NCI-H2171 treated with DMSO at 0.1 percent for 48 hours (cell line): ENCODE measurements at regions not wholly inside any gene's neighbourhood (a gene's known extent, or its start where the extent isn't known, plus 50 kb on each side); places are given as distances from the start of the nearest gene placed in this dataset.
"Not testable (repeated sequence)": the region's sequence is repeated elsewhere in the genome, so short reads cannot be mapped to it uniquely, and the experiment has no call there.

Experiments used
- DNase-seq: peaks from one replicate; lab custom pipeline; 2025; lab: John Stamatoyannopoulos, UW

DNA sequence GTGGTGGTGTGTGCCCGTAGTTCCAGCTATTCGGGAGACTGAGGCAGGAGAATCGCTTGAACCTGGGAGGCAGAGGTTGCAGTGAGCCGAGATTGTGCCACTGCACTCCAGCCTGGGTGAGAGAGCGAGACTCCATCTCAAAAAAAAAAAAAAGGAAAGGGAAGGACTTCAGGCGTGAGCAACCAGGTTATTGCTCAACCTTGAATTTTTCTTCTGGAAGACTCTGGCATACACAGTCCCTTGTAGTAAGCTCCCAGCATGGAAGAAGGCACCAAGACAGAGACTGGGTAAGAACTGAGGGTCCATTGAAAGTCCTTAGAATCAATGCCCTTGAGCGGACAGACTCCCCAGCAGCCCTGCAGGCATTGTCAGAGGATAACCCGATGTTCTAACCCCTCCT lies 75.0 kb downstream of the C9orf50 start:
- DNase-seq = not testable (repeated sequence)

DNA sequence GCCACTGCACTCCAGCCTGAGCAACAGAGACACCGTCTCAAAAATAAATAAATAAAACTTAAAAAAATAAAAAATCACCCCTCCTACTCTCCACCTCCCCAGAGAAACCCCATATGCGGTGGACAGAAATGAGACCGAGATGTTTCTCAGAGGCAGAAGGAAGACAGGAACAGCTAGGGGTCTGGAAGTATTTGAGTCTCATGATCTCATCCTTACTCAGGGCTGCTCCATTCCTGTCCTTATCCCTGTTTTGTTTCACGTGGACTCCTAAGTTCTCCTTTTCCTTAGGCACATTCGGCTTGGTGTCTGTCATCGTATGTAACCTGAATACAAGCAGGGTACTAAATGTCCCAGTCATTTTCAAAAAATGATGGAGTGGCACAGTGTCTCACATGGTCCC lies 76.1 kb downstream of the C9orf50 start:
- no peak for DNase-seq

DNA sequence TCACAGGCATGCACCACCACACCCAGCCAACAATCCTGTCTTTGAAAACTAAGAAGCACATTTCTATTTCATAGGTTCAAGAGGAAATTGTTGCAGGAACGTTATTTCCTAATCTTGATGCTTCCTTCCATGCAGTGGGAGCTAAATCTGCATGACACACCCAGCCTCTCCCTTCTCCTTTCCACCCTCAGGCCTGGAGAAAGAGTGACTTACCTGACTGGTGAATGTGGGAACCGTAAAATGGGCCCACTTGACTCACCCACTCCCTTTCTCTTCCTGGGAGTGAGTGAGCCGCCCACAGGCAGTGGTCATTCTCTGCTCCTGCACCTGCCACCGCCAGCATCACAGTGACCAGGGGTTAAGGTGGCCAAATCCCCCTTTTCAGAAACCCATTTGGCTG lies 78.2 kb downstream of the C9orf50 start:
- no peak for DNase-seq

DNA sequence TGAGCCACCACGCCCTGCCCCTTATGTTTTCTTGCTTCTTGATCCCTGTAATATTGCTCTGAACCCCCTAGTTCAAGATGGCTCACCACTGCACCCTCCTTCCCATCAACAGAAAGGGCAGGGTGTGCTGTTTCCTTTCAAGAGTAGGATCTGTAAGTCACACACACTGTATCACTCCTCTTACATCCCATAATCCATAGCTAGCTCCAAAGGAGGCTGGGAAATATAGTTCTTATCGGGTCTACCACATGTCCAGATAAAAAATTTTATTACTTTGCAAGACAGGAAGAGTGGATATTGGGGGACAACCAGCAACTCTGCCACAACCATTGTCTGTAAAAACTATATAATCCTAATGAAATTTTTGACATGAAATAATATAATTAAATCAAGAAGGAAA lies 79.6 kb downstream of the C9orf50 start:
- DNase-seq = no peak

DNA sequence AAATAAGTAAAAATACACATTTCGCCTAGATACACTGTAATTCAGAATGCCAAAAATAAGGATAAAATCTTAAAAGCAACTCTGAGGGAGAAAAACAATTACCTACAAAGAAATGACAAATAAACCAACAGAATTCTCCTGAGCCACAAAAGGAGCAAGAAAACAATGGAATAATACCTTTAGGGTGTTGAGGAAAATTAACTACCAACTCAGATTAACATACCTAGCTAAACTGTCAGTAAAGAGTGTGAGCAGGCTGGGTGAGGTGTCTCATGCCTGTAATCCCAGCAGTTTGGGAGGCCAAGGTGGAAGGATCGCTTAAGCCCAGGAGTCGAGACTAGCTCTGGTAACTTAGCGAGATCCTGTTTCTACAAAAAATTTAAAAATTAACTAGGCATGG lies 81.5 kb downstream of the C9orf50 start:
- DNase-seq = no peak

GRCh38 chr9:129531860-129532402 lies 89.0 kb downstream of the C9orf50 start:
- not testable (repeated sequence) for DNase-seq

GRCh38 chr9:129527955-129528354 lies 92.9 kb downstream of the C9orf50 start:
- not testable (repeated sequence) for DNase-seq

DNA sequence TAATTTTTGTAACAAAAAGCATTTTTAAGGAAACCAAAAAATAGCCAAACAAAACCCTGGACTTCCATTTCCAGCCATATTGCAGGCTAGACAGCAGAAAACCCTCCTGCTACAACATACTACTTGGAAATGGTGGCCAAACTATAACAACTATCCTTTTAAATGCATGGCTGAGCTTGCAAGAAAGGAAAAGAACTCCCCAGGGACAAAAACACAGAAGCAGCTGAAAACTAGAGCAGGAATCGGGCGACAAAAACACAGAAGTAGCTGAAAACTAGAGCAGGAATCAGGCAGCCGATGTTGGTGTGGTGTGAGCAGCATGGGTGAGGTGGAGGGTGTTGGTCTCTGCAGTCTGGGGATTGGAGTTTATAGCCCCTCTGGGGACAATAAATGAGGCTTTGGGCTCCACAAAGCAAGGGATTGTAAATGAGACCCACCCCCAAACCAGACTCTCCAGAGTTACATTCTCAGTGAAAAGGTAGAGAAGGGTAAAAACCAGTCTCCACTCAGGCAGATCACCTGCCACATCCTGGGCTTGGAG lies 95.2 kb downstream of the C9orf50 start:
- peak; percentile 63 for DNase-seq

GRCh38 chr9:129524582-129525270 lies 96.2 kb downstream of the C9orf50 start:
- no peak for DNase-seq

- DNase-seq = no peak
Measured at GRCh38 chr9:129523943-129524581, 96.8 kb downstream of the C9orf50 start.

GRCh38 chr9:129522351-129522750 lies 98.5 kb downstream of the C9orf50 start:
- DNase-seq = no peak

- no peak for DNase-seq
Measured at GRCh38 chr9:129520082-129520481, 100.8 kb downstream of the C9orf50 start.

DNA sequence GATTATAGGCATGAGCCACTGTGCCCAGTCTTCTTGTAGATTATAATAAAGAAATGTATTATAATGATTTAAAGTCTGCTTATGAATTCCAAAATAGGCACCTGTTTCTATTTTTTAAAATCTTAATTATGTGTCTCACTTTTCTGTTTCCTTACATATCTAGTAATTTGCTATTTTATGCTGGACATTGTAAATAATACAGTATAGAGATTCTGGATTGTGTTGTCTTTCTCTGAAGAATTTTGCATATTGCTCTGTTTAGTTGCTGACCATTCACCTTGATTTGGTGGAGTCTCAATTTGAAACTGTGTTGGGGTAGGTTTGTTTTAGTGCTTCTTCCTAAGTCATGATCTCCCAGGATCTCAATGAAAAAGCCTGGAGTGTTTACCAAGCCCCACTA lies 102.8 kb downstream of the C9orf50 start:
- no peak for DNase-seq

GRCh38 chr9:129517006-129517405 lies 103.9 kb downstream of the C9orf50 start:
- no peak for DNase-seq

DNA sequence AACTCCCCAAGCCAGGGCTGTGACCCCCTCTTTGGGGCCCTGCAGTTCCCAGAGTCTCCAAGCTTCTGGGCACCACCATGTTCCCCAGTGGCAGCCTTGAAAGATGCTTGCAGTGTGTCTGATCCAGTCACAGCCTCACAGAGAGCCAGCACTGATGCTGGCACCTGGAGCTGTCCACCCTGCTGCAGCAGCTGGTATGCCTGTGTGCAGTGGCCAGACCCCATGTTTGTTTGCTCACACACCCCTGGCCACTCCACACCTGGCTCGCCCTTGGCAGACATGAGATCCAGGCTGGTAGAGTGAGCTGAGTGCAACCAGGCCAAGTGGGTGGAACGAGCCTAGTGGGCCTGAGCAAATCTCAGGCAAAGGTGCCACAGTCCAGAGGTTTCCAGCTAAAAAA lies 106.0 kb downstream of the C9orf50 start:
- no peak for DNase-seq

DNA sequence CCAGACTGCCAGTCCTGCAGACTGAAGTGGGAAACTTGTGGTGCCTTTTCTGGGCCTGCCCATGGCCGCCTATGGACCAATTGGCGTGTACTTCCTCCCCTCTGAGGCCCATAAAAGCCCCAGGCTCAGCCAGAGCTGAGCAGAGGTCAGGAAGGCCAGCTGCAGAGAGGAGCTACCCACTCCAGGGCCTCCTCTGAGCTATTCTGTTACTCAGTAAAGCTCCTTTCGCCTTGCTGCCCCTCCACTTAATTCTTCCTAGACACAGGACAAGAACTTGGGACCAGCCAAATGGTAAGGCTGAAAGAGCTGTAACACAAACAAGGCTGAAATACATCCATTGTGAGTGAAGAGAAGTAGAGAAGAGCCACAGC lies 106.4 kb downstream of the C9orf50 start:
- no peak for DNase-seq

GRCh38 chr9:129513856-129514496 lies 106.9 kb downstream of the C9orf50 start:
- no peak for DNase-seq

GRCh38 chr9:129513282-129513681 lies 107.6 kb downstream of the C9orf50 start:
- DNase-seq = peak; percentile 18

DNA sequence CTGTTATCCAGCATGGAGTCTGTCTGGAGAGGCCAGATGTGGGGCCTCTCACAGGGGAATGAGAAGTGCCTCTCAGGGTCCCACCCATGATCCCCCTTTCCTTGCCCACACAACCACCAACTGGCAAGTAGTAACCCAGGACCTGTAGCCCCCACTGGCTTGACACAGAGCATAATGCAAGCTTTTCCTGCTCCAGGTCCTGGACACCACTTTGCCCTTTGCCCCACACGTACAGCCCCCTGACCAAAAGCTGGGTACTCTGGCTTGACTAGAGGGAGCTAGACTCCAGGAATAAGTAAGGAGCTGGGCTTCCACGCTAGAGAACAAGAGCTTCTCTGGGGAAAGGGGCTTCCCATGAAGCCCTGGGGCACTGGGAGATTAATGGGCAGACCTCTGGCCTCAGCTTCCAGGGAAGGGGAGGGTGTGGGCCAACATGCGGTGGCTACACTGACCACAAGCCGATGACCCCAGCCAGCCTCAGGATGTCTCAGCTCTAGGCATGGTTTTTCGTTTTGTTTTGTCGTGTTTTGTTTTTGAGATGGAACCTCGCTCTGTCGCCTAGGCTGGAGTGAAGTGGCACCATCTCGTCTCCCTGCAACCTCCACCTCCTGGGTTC lies 109.5 kb downstream of the C9orf50 start:
- DNase-seq = no peak

GRCh38 chr9:129509533-129509928 lies 111.4 kb downstream of the C9orf50 start:
- no peak for DNase-seq

GRCh38 chr9:129507805-129508204 lies 113.1 kb downstream of the C9orf50 start:
- DNase-seq = no peak

DNA sequence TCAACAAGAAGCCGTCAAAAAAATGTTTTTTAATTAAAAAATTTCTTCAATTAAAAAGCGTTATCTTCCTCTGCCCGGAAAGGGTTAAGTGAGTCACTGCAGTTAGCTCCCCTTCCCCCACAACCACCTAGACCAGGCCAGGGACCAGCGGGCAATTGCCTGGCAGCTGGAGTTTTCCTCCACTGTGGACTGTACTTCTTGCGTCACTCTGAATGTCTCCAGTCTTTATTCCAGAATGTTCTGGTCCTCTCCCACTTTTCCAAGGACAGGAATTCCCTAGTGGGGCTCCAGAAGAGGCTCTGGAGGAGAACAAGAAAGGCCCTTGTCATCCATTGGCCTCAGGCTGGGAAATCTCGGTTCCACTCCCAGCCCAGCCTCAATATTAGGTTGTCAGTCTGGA lies 114.0 kb downstream of the C9orf50 start:
- DNase-seq = no peak
